Occipital lobe (tissue), 2 donors: ENCODE measurements at regions not wholly inside any gene's neighbourhood (a gene's known extent, or its start where the extent isn't known, plus 50 kb on each side); places are given as distances from the start of the nearest gene placed in this dataset. TPM values are rescaled to one million over a fixed set of nuclear protein-coding genes. Genes with fewer than 3 reads are reported as not detected.

Experiments
- DNase-seq: peaks from one replicate; lab custom pipeline; 2025; lab: John Stamatoyannopoulos, UW
- small RNA-seq: library from RNA; depleted of rRNA; stranded (forward); fragments of <200 nt; gene quantifications from one replicate; pipeline ENCODE3, GENCODE V24; 2014

DNA sequence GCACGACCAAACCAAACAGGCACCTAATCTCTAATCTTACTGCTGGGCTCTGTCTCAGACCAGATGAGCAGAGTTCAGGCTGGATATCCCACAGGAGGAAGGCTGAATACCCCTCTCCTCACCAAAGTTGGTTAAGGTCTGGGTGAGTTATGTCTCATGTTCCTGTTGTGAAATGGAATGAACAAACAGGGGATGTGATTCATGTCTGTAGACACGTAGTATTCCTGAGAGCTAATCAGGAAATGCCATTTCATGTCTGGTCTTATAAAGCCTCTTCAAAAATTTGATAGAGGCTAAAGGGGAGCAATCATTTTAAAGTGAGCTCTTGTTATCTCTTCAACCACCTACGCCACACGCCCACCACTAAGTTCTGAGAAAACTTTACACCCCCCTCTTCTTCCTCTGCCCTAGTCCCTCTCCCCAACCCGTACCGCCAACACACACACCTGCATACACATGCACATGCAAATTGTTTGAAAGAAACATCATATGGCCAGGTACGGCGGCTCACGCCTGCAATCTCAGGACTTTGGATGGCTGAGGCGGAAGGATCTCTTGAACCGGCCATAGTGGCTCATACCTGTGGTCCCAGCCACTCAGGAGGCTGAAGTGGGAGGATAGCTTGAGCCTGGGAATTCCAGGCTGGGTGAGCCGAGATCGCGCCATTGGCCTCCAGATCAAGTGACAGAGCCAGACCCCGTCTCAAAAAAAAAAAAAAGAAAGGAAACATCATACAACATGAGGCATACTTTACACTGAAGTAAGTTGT is 69.8 kb upstream of the RAI14 start:
- DNase-seq = no peak

DNA sequence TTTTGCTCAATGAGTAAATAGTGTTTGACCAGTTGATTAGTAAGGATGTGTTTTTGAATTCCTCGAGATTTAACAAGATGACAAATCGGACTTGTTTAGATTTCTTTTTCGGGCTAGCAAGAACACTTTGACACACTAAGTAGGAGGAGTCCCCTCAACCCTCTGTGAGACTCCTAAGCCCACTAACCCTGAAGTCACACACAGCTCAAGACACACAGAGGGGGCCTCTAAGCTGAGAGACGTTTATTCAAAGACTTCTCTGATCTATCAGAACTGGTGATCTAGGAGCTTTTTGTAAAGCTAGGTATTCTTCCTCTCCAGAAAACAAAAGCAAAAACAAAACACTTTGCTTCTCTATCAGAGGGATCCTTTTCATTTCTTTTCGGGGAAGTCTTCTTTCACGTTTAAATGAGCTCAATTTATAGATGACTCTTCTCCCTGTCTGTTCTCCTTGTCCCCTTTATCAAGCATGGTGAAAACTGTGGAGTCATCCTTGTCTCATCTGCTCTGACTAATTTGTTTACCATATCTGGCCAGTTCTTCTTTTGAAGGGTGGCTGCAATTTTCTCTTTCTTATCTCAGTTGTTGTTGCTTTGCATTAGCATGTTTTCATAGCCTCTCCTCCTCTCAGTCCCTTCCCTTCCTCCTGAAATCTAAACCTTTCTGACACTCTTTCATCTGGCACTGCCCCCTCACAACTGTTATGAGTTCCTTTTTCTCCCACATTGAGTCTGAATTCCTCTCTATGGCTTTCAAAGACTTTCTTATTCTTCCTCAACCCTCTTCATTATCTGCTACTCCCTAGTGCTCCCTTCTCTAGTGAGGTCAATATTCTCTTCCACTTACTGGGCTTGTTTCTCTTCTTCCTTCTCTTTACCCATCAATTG is 68.5 kb upstream of the RAI14 start:
- no peak for DNase-seq

DNA sequence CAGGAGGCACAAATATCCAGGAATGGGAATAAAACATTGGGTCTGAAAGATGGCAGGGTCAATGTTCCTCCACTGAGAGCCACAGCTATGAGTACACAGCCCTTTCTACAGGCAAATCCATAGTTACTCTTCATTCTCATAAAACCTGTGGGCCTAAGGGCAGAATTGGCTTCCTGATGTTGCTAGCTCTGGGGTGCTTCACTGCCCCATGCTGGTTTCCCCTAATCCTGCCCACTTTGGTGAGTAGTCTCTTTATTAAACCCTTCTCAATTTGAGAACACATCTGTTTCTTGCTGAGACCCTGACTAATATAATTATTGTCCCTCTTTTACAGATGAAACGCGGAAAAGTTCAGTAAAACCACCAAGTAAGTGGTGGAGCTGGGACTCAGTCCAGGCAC is 66.3 kb upstream of the RAI14 start:
- DNase-seq = no peak

DNA sequence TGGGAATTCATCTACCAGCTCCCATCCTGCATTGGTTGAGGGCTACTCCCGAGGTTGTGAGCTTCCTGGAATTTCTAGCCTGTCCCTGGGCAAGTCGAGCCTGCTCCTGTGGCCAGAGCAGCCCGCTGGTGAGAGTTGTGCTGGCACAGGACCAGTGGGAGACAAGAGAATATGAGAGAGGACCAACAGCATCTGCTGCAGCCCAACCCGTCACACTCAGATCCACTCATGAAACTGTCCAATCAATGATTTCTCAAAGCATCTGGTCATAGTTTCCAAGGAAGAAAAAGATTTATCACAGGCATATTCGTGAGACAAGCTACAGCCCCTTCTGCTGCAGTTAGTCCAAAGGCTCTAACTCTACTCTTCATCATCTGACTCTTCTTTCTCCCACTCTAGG is 64.4 kb upstream of the RAI14 start:
- DNase-seq = no peak

DNA sequence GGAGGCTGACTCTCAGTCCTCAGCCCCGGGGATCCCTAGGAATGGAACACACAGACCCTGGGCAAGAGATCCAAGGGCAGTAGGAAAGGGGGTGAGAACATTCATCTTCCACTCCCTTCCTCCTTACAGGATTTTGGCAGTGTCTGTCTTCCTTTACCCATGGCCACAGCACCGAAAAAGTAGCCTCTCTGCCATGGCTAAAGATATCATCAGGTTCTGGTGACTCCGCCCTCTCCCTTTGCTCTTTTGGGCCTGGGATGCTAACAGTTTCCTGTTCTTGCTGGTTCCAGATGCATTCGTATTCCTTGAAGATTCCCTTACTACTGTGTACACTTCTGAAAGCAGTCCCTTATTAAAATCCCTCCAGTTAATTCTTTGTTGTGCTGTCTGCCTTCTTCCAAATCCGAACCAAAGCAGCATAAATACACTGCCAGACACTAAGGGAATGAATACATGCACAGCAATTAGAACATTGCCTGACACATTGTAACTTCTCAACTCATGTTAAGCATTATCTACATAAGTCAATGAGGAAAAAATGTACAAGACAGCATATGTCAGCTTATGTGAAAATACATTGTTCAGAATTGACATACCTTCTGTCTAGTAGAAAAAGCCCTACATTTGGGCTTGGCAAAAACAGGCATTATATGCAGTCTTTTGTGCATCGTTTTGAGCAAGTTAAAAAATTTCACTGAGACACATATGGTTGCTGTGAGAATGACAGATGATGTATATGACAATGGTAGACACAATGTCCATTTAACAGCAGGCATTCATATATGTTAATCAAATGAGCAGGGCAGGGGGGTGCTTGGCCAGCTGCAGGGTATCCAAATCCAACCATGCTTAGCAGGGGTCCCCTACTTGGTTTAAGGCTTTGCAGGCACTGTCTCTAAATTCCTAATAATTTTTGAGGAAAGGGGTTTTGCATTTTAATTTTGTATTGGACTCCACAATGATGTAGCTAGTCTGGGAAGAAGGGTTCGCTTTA is 58.8 kb upstream of the RAI14 start:
- DNase-seq = no peak

DNA sequence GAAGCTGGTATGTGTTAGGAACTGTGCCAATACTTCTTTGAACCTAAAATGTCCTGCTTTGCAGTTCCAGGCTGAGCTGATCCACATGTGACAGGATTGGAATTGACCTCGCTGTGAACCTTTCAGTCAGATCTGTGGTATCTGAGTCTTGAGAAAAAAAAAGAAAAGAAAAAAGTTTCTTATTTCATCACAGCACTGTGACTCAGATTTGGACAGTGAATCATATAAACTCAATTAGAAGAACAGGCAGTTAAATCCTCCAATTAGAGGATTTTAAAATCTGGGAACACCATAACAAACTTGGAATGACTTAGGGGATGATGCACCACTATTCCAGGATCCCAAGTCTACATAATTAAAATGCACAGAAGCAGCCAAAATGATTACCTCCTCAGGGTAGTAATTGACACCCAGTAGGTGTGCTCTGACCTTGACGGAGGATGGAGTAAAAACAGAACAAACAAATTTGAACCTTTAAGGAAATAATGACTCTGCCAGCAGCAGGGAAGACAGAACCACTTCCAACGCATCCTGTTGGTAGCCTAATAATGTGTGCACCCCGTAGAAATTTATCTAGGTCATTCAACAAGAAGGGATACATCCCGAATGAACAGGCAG is 57.8 kb upstream of the RAI14 start:
- no peak for DNase-seq

DNA sequence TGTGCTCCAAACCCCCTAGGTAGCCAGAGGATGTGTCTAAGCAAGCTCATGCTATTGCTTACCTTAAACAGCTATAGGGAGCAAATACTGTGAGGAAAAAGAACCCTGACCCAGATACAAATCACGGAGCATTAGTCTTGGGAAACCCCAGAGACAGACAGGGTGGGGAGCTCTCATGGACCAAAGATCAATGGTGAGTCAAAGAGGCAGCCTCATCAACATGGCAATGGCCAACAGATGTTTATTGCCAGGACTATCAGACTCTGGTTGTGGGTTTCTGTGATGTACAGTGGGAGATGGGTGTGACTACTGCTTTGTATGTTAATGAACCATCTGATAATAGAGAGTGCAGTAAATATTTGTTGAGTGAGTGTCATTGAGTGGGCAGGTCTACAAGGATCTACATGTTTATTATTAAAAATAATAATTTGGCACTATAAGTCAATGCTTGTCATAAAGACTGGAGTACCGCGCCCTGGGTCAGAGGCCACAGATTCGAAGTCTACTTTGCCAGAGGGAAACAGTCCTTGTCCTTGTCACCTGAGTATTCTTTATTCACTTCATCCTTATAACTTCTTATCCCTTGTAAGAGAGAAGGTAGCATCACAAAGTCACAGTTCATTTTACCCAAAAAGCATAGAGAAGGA is 56.5 kb upstream of the RAI14 start:
- no peak for DNase-seq

DNA sequence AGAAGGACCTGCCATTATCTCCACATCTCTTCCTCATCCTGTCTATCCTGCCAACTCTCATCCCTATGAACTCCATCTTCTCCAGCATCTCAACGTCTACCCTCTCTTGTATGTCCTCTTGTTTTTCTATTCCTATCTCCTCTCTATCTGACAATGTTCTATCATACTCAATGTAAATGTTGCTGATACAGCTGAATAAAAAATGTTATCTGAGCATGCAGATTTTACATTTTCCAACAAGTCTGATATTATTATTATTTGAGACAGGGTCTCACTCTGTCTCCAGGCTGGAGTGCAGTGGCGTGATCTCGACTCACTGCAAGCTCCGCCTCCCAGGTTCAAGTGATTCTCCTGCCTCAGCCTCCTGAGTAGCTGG is 56.0 kb upstream of the RAI14 start:
- DNase-seq = no peak

DNA sequence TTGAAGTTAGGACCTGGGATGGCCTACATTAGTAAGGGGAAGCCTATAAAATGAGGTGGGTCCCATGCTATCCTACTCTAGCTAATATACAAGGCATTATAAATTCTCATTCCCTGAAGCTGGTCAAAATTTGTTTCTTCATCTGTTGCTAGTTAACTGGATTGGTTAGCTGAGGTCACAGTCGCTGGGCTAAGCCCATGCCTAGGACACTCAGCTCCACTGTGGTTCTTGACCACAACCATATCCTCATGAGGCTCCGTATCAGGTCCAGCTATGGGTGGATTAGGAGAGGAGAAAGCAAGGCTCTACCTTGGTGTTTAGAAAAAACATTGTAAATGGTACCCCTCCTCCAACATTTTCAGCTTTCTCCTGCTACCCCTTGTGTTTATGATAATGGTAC is 52.8 kb upstream of the RAI14 start:
- DNase-seq = no peak

DNA sequence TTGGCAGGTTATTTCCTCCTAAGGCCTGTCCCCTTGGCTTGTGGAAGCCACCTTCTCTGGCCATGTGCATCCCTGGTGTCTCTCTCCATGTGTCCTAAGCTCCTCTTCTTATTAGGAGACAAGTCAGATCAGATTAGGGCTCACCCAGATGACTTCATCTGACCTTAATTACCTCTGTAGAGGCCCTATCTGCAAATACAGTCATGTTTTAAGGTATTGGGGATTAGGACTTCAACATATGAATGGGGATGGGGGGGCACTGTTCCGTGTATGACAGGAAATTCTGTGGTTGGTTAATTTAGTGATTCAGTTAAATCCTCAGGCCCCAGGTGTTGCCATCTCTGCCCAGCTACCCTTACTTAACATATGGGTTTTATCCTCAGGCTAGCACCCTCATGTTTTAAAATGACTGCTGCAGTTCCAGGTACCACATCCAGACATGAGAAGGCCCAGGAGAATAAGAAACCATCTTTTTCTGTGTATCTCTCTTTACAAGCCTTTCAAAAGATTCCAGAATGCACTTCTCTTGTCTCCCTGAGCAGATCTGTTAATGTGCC is 51.9 kb upstream of the RAI14 start:
- no peak for DNase-seq

DNA sequence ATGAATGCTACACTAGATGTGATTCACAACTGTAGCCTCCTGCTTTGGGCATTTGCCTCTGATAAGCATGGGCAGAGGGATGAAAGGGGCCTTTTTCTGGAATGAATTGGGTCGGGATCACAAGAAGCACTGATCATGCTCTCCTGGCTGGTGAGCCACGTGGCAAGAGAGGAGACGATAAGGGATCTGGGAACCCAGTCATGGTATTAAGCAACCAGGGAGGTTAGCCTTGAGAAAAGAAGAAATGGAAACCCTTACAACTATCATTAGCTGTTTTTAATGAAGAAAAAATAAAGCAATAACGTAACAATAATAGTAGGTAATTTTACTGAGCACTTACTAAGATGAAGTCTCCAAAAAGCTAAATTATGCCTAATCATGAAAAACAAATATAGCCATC is 50.0 kb upstream of the RAI14 start:
- DNase-seq = no peak

Small RNA genes lying in the stretch of these regions (small RNA-seq; reads per million reads assigned to genes)
- not detected for gene AC139792.3
